ENCODE measurements at regions not wholly inside any gene's neighbourhood (a gene's known extent, or its start where the extent isn't known, plus 50 kb on each side); places are given as distances from the start of the nearest gene placed in this dataset.

- Histone ChIP-seq H3K4me1 (peaks cover 0 to 5% (median 0%) of the 10 kb centered on the region in 4 donors), H3K4me3 (no peak overlapping the region), H3K9me3 (no peaks in the 10 kb centered on the region), H3K36me3 (no peaks in the 10 kb centered on the region), H3K27me3 (no peaks in the 10 kb centered on the region), H3K27ac (no peak overlapping the region)
- intact Hi-C loops (cut with DNase I), result no loop called here
- WGBS, 2 donors, result 57 to 67% methylated on average over 7 of the region's 7 CpGs
- DNase-seq, result no peak
- TF ChIP-seq CTCF (IDR thresholded peaks at IDR 0.05) (peak; percentile 26 to 51 (median 34)), EP300 (IDR thresholded peaks at IDR 0.05) (no peak)
These were observed 155.4 kb downstream of the DIO2 start for GRCh38 chr14:80055667-80056496.

- DNase-seq, result no peak
- H3K9me3 ChIP-seq, result no peaks in the 10 kb centered on the region
- H3K4me1 ChIP-seq, result peaks cover 0 to 5% (median 0%) of the 10 kb centered on the region in 4 donors
- WGBS, 2 donors, result 64 to 78% methylated on average over 1 of the region's 1 CpG
- H3K27me3 ChIP-seq, result no peaks in the 10 kb centered on the region
- no peak overlapping the region for H3K27ac ChIP-seq
- H3K4me3 ChIP-seq, result no peak overlapping the region
- no peaks in the 10 kb centered on the region for H3K36me3 ChIP-seq
- no peak for TF ChIP-seq POLR2A (IDR thresholded peaks at IDR 0.05)
- no peak for TF ChIP-seq CTCF (IDR thresholded peaks at IDR 0.05)
- TF ChIP-seq EP300 (IDR thresholded peaks at IDR 0.05), result no peak
- no peak for TF ChIP-seq POLR2AphosphoS5 (IDR thresholded peaks at IDR 0.05)
- intact Hi-C loops (cut with DNase I), result no loop called here
These were observed 156.1 kb downstream of the DIO2 start for GRCh38 chr14:80055226-80055625.

GRCh38 chr14:80054020-80054419 is 157.3 kb downstream of the DIO2 start:
- H3K4me3 ChIP-seq, result no peak overlapping the region
- H3K4me1 ChIP-seq, result peaks cover 0 to 5% (median 0%) of the 10 kb centered on the region in 4 donors
- no peaks in the 10 kb centered on the region for H3K36me3 ChIP-seq
- H3K9me3 ChIP-seq, result no peaks in the 10 kb centered on the region
- TF ChIP-seq POLR2AphosphoS5 (IDR thresholded peaks at IDR 0.05) (no peak), EP300 (IDR thresholded peaks at IDR 0.05) (no peak), CTCF (IDR thresholded peaks at IDR 0.05) (no peak), POLR2A (IDR thresholded peaks at IDR 0.05) (no peak)
- no peaks in the 10 kb centered on the region for H3K27me3 ChIP-seq
- intact Hi-C loops (cut with DNase I), result no loop called here
- no peak for DNase-seq
- 62 to 81% methylated on average over 3 of the region's 3 CpGs for WGBS, 2 donors
- H3K27ac ChIP-seq, result no peak overlapping the region

- no peaks in the 10 kb centered on the region for H3K4me1 ChIP-seq
- intact Hi-C loops (cut with DNase I), result no loop called here
- H3K9me3 ChIP-seq, result no peaks in the 10 kb centered on the region
- no peaks in the 10 kb centered on the region for H3K27me3 ChIP-seq
- DNase-seq, result no peak
- WGBS, 2 donors, result 77 to 85% methylated on average over 2 of the region's 2 CpGs
- no peak overlapping the region for H3K27ac ChIP-seq
- H3K4me3 ChIP-seq, result no peak overlapping the region
- H3K36me3 ChIP-seq, result no peaks in the 10 kb centered on the region
- TF ChIP-seq CTCF (IDR thresholded peaks at IDR 0.05) (no peak), POLR2A (IDR thresholded peaks at IDR 0.05) (no peak)
These were observed 162.2 kb downstream of the DIO2 start for GRCh38 chr14:80049055-80049454.

GRCh38 chr14:80047761-80048160 is 163.5 kb downstream of the DIO2 start:
- Histone ChIP-seq H3K27ac (no peak overlapping the region), H3K27me3 (no peaks in the 10 kb centered on the region), H3K4me1 (no peaks in the 10 kb centered on the region), H3K9me3 (no peaks in the 10 kb centered on the region), H3K4me3 (no peak overlapping the region), H3K36me3 (no peaks in the 10 kb centered on the region)
- 72 to 86% methylated on average over 3 of the region's 3 CpGs for WGBS, 2 donors
- DNase-seq, result no peak
- intact Hi-C loops (cut with DNase I), result no loop called here
- no peak for TF ChIP-seq EP300 (IDR thresholded peaks at IDR 0.05)
- no peak for TF ChIP-seq CTCF (IDR thresholded peaks at IDR 0.05)
- no peak for TF ChIP-seq POLR2A (IDR thresholded peaks at IDR 0.05)
- TF ChIP-seq POLR2AphosphoS5 (IDR thresholded peaks at IDR 0.05), result no peak
